ENCODE measurements at regions not wholly inside any gene's neighbourhood (a gene's known extent, or its start where the extent isn't known, plus 50 kb on each side); places are given as distances from the start of the nearest gene placed in this dataset.

DNA sequence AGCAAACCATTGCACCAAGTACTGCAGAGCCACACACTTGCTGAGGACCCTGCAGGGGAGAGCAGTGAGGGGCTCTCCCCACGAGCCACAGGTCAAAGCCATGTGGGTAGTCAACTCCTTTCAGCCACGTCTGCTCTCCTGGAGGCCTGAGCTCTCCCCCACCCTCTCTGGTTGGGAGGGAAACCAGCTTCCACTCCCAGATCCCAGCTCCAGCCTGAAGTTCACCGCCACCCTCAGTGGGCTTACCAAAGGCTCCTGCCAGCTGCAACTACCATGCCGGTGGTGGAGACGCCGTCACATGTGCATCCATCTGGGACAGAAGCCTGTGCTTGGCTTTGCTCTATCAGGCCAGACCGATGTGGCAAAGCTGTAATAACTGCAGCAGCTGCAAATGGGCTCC is 521.5 kb upstream of the RAB6C start:
- intact Hi-C loops (cut with micrococcal nuclease; ENCODE audit: unreplicated experiment), result no loop called here
- H4K20me1 ChIP-seq (ENCODE audit: insufficient read depth), result no peaks in the 10 kb centered on the region
- no peaks in the 10 kb centered on the region for H3K36me3 ChIP-seq (ENCODE audit: low read depth)
- no peaks in the 10 kb centered on the region for H3K79me2 ChIP-seq (ENCODE audit: low read depth)
- ChIA-PET CTCF (no interaction called here), POLR2A (ENCODE audit: unreplicated experiment) (no interaction called here)
- no peak overlapping the region for H2AFZ ChIP-seq
- TF ChIP-seq, protein P1, sequence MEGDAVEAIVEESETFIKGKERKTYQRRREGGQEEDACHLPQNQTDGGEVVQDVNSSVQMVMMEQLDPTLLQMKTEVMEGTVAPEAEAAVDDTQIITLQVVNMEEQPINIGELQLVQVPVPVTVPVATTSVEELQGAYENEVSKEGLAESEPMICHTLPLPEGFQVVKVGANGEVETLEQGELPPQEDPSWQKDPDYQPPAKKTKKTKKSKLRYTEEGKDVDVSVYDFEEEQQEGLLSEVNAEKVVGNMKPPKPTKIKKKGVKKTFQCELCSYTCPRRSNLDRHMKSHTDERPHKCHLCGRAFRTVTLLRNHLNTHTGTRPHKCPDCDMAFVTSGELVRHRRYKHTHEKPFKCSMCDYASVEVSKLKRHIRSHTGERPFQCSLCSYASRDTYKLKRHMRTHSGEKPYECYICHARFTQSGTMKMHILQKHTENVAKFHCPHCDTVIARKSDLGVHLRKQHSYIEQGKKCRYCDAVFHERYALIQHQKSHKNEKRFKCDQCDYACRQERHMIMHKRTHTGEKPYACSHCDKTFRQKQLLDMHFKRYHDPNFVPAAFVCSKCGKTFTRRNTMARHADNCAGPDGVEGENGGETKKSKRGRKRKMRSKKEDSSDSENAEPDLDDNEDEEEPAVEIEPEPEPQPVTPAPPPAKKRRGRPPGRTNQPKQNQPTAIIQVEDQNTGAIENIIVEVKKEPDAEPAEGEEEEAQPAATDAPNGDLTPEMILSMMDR (conservative IDR thresholded peaks at IDR 0.05), result no peak
- no peak for TF ChIP-seq EZH2 (IDR thresholded peaks at IDR 0.05; ENCODE audit: low read depth)
- no peak overlapping the region for H3K27ac ChIP-seq
- no peak for DNase-seq
- peaks cover 26% of the 10 kb centered on the region for H3K27me3 ChIP-seq (ENCODE audit: insufficient read depth, low read depth)
- no peak overlapping the region for H3K4me3 ChIP-seq
- H3K4me2 ChIP-seq, result no peak overlapping the region
- BruUV-seq (replicated peaks), result no TSS peak
- H3K9me3 ChIP-seq (ENCODE audit: insufficient read depth, low read depth), result no peaks in the 10 kb centered on the region
- H3K4me1 ChIP-seq (replicated peaks; ENCODE audit: insufficient read depth), result no peaks in the 10 kb centered on the region
- H3K9me2 ChIP-seq (ENCODE audit: insufficient read depth), result no peaks in the 10 kb centered on the region
- no peaks in the 10 kb centered on the region for H3F3A ChIP-seq (ENCODE audit: insufficient read depth, low read depth)

DNA sequence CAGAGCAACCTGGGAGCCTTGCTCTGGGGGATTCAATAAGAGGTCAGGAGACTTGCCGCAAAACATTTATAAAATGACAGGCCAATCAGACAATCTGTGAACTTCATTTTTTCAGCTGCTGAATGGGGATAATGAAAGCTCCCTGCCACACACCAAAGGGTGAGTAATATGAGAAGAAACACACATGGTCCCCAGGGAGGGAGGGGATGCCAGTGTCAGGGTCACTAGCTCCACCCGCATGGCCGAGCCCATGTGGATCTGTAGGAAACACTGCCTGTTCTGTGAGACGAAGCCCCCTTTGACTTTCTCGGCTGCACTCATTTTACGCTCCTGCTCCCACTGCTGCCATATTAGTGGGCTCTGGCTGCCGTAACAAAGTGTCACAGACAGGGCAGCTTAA is 521.0 kb upstream of the RAB6C start:
- TF ChIP-seq EZH2 (IDR thresholded peaks at IDR 0.05; ENCODE audit: low read depth), result no peak
- TF ChIP-seq, protein P1 (conservative IDR thresholded peaks at IDR 0.05), result no peak
- H4K20me1 ChIP-seq (ENCODE audit: insufficient read depth), result no peaks in the 10 kb centered on the region
- ChIA-PET CTCF (no interaction called here), POLR2A (ENCODE audit: unreplicated experiment) (no interaction called here)
- no peak overlapping the region for H3K4me2 ChIP-seq
- no peaks in the 10 kb centered on the region for H3K9me3 ChIP-seq (ENCODE audit: insufficient read depth, low read depth)
- BruUV-seq (replicated peaks), result no TSS peak
- no peak overlapping the region for H3K27ac ChIP-seq
- no peaks in the 10 kb centered on the region for H3K4me1 ChIP-seq (replicated peaks; ENCODE audit: insufficient read depth)
- intact Hi-C loops (cut with micrococcal nuclease; ENCODE audit: unreplicated experiment), result no loop called here
- peaks cover 26% of the 10 kb centered on the region for H3K27me3 ChIP-seq (ENCODE audit: insufficient read depth, low read depth)
- no peak for DNase-seq
- no peaks in the 10 kb centered on the region for H3K79me2 ChIP-seq (ENCODE audit: low read depth)
- no peaks in the 10 kb centered on the region for H3K36me3 ChIP-seq (ENCODE audit: low read depth)
- H3K9me2 ChIP-seq (ENCODE audit: insufficient read depth), result no peaks in the 10 kb centered on the region
- H3K4me3 ChIP-seq, result no peak overlapping the region
- H3F3A ChIP-seq (ENCODE audit: insufficient read depth, low read depth), result no peaks in the 10 kb centered on the region
- no peak overlapping the region for H2AFZ ChIP-seq

DNA sequence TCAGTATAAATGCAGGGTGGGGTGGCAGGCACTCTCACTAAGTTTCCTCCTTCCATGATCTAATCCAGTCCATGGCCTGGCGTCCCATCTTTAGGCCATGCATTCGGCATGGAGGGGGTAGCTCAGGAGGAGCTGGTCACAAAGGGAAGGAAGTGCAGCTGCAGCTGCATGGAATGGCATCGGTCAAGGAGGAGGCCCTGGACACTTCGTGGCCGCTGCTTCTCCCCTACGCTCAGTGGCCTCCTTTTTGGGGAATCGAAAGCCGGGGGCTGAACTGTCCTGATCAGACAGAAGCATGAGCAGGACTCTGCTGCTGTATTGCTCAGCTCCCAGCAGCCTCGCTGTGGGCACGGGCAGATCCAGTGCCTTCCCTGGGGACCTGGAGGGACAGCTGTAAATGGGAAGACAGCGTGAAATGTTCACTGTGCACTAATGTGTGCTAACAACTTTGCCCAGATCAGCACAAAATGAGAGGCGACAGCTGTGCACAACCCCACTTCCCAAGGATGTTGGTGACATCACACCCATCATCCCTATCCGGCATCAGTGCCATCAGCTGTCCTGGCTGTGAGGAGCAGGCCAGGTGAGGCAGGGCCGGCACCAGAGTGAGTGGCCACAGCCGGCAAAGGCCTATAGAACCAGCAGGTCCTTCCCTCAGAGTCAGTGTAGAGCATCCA is 520.1 kb upstream of the RAB6C start:
- no peak overlapping the region for H3K4me3 ChIP-seq
- no peaks in the 10 kb centered on the region for H3K4me1 ChIP-seq (replicated peaks; ENCODE audit: insufficient read depth)
- intact Hi-C loops (cut with micrococcal nuclease; ENCODE audit: unreplicated experiment), result no loop called here
- no TSS peak for BruUV-seq (replicated peaks)
- POLR2A ChIA-PET (ENCODE audit: unreplicated experiment), result no interaction called here
- no peaks in the 10 kb centered on the region for H4K20me1 ChIP-seq (ENCODE audit: insufficient read depth)
- no peaks in the 10 kb centered on the region for H3F3A ChIP-seq (ENCODE audit: insufficient read depth, low read depth)
- peaks cover 26% of the 10 kb centered on the region for H3K27me3 ChIP-seq (ENCODE audit: insufficient read depth, low read depth)
- no peaks in the 10 kb centered on the region for H3K36me3 ChIP-seq (ENCODE audit: low read depth)
- H3K79me2 ChIP-seq (ENCODE audit: low read depth), result no peaks in the 10 kb centered on the region
- no peak overlapping the region for H2AFZ ChIP-seq
- no peak for DNase-seq
- H3K9me2 ChIP-seq (ENCODE audit: insufficient read depth), result no peaks in the 10 kb centered on the region
- no peak overlapping the region for H3K4me2 ChIP-seq
- CTCF ChIA-PET, result no interaction called here
- no peak overlapping the region for H3K27ac ChIP-seq
- H3K9me3 ChIP-seq (ENCODE audit: insufficient read depth, low read depth), result no peaks in the 10 kb centered on the region
- TF ChIP-seq, protein P1 (conservative IDR thresholded peaks at IDR 0.05), result no peak
- TF ChIP-seq EZH2 (IDR thresholded peaks at IDR 0.05; ENCODE audit: low read depth), result no peak
